ENCODE measurements at regions not wholly inside any gene's neighbourhood (a gene's known extent, or its start where the extent isn't known, plus 50 kb on each side); places are given as distances from the start of the nearest gene placed in this dataset.

DNA sequence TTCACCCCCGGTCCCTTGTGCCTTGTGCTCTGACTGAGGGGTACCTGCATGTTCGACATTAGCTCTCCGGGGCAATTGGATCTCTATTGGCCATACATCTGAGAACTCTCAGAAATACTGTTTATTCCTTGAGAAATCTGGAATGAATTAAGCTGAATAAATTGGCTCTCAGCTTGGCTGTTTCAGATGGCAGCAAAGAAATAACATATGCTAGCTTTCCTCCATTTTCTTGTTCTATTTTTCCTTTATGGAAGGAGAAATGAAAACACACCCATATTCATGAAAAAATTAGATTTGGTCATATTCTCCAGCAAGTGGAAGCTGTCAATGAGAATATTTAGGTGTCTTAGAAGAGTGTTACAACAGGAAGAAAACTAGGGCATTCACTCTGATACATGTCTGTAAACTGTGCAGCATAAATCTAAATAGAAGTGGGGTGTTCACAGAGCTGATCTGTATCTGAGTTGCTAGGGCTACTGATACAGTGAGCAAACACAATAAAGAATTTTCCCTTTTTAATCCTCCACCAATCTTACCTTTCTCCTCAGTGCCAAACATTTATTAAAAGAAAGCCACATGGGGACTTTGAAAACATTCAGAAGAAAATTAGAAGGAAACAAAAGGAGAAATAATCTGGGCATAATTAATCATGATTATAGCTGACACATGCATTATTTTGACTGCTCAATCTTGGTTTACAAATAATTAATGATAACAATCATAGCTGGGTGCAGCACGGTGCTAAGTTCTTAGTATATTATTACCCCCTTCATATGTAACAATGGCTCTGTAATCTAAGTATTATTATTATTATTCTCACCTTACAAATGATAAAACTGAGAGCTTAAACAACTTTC lies 671.9 kb upstream of the USP24 start:
- no peak for TF ChIP-seq EZH2 (IDR thresholded peaks at IDR 0.05; ENCODE audit: low read depth)
- TF ChIP-seq, protein P1, sequence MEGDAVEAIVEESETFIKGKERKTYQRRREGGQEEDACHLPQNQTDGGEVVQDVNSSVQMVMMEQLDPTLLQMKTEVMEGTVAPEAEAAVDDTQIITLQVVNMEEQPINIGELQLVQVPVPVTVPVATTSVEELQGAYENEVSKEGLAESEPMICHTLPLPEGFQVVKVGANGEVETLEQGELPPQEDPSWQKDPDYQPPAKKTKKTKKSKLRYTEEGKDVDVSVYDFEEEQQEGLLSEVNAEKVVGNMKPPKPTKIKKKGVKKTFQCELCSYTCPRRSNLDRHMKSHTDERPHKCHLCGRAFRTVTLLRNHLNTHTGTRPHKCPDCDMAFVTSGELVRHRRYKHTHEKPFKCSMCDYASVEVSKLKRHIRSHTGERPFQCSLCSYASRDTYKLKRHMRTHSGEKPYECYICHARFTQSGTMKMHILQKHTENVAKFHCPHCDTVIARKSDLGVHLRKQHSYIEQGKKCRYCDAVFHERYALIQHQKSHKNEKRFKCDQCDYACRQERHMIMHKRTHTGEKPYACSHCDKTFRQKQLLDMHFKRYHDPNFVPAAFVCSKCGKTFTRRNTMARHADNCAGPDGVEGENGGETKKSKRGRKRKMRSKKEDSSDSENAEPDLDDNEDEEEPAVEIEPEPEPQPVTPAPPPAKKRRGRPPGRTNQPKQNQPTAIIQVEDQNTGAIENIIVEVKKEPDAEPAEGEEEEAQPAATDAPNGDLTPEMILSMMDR (conservative IDR thresholded peaks at IDR 0.05), result no peak
